Hematopoietic multipotent progenitor cell treated with erythropoietin and hydrocortisone succinate and interleukin-3 and kit ligand, for 17 days (in vitro differentiated cells): ENCODE measurements at regions not wholly inside any gene's neighbourhood (a gene's known extent, or its start where the extent isn't known, plus 50 kb on each side); places are given as distances from the start of the nearest gene placed in this dataset.
"Not testable (repeated sequence)": the region's sequence is repeated elsewhere in the genome, so short reads cannot be mapped to it uniquely, and the experiment has no call there.

Experiments
- DNase-seq: peaks from one replicate; pipeline ENCODE4 v3.0.0-alpha.2; 2015; ENCODE audit warnings: low spot score

- no peak for DNase-seq
These were observed 231.3 kb upstream of the KCNMB2 start for GRCh38 chr3:178304758-178305467.

GRCh38 chr3:178306432-178307115 is 229.7 kb upstream of the KCNMB2 start:
- no peak for DNase-seq

GRCh38 chr3:178308771-178309170 is 227.5 kb upstream of the KCNMB2 start:
- no peak for DNase-seq

GRCh38 chr3:178310949-178311348 is 225.3 kb upstream of the KCNMB2 start:
- DNase-seq = no peak

GRCh38 chr3:178313716-178314115 is 222.5 kb upstream of the KCNMB2 start:
- DNase-seq = no peak

- no peak for DNase-seq
These were observed 217.9 kb upstream of the KCNMB2 start for GRCh38 chr3:178318340-178318739.

- DNase-seq = no peak
These were observed 217.1 kb upstream of the KCNMB2 start for GRCh38 chr3:178318941-178319816.

- DNase-seq = no peak
These were observed 215.5 kb upstream of the KCNMB2 start for GRCh38 chr3:178320456-178321351.

- no peak for DNase-seq
These were observed 211.9 kb upstream of the KCNMB2 start for GRCh38 chr3:178324356-178324755.

- DNase-seq = no peak
These were observed 210.9 kb upstream of the KCNMB2 start for GRCh38 chr3:178325330-178325729.

GRCh38 chr3:178329936-178330335 is 206.3 kb upstream of the KCNMB2 start:
- no peak for DNase-seq

GRCh38 chr3:178334239-178334638 is 202.0 kb upstream of the KCNMB2 start:
- no peak for DNase-seq

GRCh38 chr3:178336336-178336735 is 199.9 kb upstream of the KCNMB2 start:
- DNase-seq = no peak

GRCh38 chr3:178340506-178340905 is 195.7 kb upstream of the KCNMB2 start:
- no peak for DNase-seq

GRCh38 chr3:178341636-178342035 is 194.6 kb upstream of the KCNMB2 start:
- no peak for DNase-seq

GRCh38 chr3:178342111-178342510 is 194.1 kb upstream of the KCNMB2 start:
- no peak for DNase-seq

- DNase-seq = no peak
These were observed 192.7 kb upstream of the KCNMB2 start for GRCh38 chr3:178343433-178344038.

- no peak for DNase-seq
These were observed 190.3 kb upstream of the KCNMB2 start for GRCh38 chr3:178345944-178346343.

GRCh38 chr3:178348561-178349217 is 187.5 kb upstream of the KCNMB2 start:
- DNase-seq = not testable (repeated sequence)

- not testable (repeated sequence) for DNase-seq
These were observed 187.0 kb upstream of the KCNMB2 start for GRCh38 chr3:178349218-178349596.

- no peak for DNase-seq
These were observed 185.5 kb upstream of the KCNMB2 start for GRCh38 chr3:178350763-178351162.
